Thyroid gland (tissue), 4 donors: ENCODE measurements at regions not wholly inside any gene's neighbourhood (a gene's known extent, or its start where the extent isn't known, plus 50 kb on each side); places are given as distances from the start of the nearest gene placed in this dataset.

Source experiments
- DNase-seq, 2 donors: peaks; one replicate each; pipeline ENCODE4 v3.0.0-alpha.2; 2019
- H3K27ac ChIP-seq, 3 donors: fragments of 200-600 bp; sonication (generic); 1 replicate in 2 of 3; 2 replicates in 1 of 3; pipeline ENCODE4 v1.5.1; 2016 to 2019; ENCODE audit warnings: mild to moderate bottlenecking in 1 of 3, moderate library complexity in 1 of 3
- H3K27me3 ChIP-seq: fragments of 200-600 bp; sonication (generic); one replicate; pipeline ENCODE4 v1.5.1; 2019
- H3K36me3 ChIP-seq, 2 donors: fragments of 200-600 bp; sonication (generic); one replicate each; pipeline ENCODE4 v1.5.1; 2016 to 2019
- H3K4me1 ChIP-seq, 2 donors: fragments of 200-600 bp; sonication (generic); one replicate each; pipeline ENCODE4 v1.5.1; 2017 to 2019
- H3K4me3 ChIP-seq, 3 donors: fragments of 200-600 bp; sonication (generic); replicated peaks in 1 of 3; 1 replicate in 2 of 3; 2 replicates in 1 of 3; pipeline ENCODE4 v1.5.1; 2016; ENCODE audit warnings: mild to moderate bottlenecking in 1 of 3
- H3K9me3 ChIP-seq: fragments of 200-600 bp; sonication (generic); one replicate; pipeline ENCODE4 v1.5.1; 2017
- POLR2A ChIP-seq, 2 donors: fragments of 450-650 bp; IDR thresholded peaks; one replicate each; pipeline ENCODE4 v1.6.1; 2017; ENCODE audit warnings: antibody characterized with exemption in 2 of 2, mild to moderate bottlenecking in 2 of 2, moderate library complexity in 1 of 2
- WGBS, 2 donors: methylation state at CpG; one replicate each; pipeline ENCODE4 v1.1.5; 2017; 5-methylcytosine and 5-hydroxymethylcytosine counted together
- intact Hi-C: fragments of 100-400 bp; cut with DNase I; formaldehyde crosslinking; loops from one replicate; pipeline ENCODE4 v1.15.1; 2023
- TF ChIP-seq, protein P1 (sequence below), 6 experiments: fragments of 200-600 bp in 3 of 6; fragments of 450-650 bp in 3 of 6; sonication (generic) in 3 of 6; IDR thresholded peaks; one replicate each; pipeline ENCODE4 v1.5.1; 2016 to 2019; ENCODE audit warnings: antibody characterized with exemption in 6 of 6, mild to moderate bottlenecking in 2 of 6, inconsistent platforms in 1 of 6, moderate library complexity in 1 of 6

DNA sequence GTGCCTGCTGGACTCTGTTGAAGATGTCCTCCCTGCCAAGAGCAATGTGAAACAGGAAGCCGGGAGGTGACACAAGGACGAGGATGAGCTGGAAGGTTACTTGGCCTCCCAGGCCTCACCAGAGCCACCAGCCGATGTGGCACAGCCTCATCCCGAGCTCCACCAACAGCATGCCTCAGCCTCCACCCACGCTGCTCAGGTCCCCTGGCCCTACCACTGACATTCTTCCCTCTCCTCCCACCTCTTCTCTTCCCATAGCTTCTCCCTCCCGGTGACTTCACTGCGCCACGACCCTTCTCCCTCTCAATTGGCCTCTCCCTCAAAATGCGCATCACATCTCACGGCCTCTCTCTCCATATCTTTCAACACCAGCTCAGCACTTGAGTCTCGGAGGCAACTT is 249.9 kb downstream of the SKAP2 start:
- H3K4me1 ChIP-seq, result no peaks in the 10 kb centered on the region
- no peak overlapping the region for H3K4me3 ChIP-seq
- WGBS, 2 donors, result 85 to 87% methylated on average over 11 of the region's 11 CpGs
- no peaks in the 10 kb centered on the region for H3K9me3 ChIP-seq
- no peak for DNase-seq
- no peaks in the 10 kb centered on the region for H3K27me3 ChIP-seq
- no peak overlapping the region for H3K27ac ChIP-seq
- intact Hi-C loops, result no loop called here
- no peak for TF ChIP-seq POLR2A (IDR thresholded peaks at IDR 0.05)
- TF ChIP-seq, protein P1, sequence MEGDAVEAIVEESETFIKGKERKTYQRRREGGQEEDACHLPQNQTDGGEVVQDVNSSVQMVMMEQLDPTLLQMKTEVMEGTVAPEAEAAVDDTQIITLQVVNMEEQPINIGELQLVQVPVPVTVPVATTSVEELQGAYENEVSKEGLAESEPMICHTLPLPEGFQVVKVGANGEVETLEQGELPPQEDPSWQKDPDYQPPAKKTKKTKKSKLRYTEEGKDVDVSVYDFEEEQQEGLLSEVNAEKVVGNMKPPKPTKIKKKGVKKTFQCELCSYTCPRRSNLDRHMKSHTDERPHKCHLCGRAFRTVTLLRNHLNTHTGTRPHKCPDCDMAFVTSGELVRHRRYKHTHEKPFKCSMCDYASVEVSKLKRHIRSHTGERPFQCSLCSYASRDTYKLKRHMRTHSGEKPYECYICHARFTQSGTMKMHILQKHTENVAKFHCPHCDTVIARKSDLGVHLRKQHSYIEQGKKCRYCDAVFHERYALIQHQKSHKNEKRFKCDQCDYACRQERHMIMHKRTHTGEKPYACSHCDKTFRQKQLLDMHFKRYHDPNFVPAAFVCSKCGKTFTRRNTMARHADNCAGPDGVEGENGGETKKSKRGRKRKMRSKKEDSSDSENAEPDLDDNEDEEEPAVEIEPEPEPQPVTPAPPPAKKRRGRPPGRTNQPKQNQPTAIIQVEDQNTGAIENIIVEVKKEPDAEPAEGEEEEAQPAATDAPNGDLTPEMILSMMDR (IDR thresholded peaks at IDR 0.05), result no peak
- H3K36me3 ChIP-seq, result no peaks in the 10 kb centered on the region

DNA sequence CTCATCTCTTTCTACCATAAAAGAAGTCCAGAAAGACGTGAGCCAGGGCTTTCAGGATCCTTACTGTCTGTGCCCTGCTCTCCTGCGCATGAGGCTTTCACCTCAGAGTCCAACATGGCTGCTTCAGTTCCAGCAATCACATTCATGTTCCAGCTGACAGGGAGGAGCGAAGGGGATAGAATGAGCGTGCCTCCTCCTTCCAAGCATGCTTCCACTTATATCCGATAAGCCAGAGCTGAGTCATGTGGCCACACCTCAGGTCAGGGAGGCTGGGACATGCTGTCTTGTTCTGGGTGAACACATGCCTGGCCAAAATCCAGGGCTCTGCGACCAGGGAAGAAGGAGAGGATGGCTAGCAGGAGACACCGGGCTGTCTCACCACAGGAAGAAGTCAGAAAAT is 248.2 kb downstream of the SKAP2 start:
- no peak overlapping the region for H3K27ac ChIP-seq
- 69 to 72% methylated on average over 7 of the region's 7 CpGs for WGBS, 2 donors
- DNase-seq, result no peak
- H3K4me3 ChIP-seq, result no peak overlapping the region
- intact Hi-C loops, result no loop called here
- TF ChIP-seq, protein P1 (IDR thresholded peaks at IDR 0.05), result no peak
- TF ChIP-seq POLR2A (IDR thresholded peaks at IDR 0.05), result no peak
- no peaks in the 10 kb centered on the region for H3K27me3 ChIP-seq
- no peaks in the 10 kb centered on the region for H3K4me1 ChIP-seq
- no peaks in the 10 kb centered on the region for H3K36me3 ChIP-seq
- no peaks in the 10 kb centered on the region for H3K9me3 ChIP-seq

DNA sequence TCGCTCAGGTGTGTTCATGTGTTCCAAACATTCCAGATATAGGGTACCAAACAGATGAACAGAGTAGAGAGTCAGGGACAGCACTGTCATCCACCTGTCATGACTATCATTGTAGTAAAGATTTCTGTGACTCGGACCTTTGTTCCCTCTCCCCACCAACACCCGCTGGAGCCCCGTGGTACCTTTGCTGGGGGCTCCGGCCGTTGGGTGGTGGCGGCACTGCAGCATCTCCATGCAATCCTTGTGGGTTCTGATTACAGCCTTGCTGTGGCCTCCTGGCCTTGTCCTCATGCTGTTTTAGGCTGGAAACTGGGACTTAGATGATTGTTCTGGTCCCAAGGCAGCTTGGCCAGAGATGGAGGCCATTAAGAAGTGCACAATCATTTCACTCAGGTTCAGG is 247.3 kb downstream of the SKAP2 start:
- intact Hi-C loops, result no loop called here
- Histone ChIP-seq H3K4me1 (no peaks in the 10 kb centered on the region), H3K36me3 (no peaks in the 10 kb centered on the region), H3K27me3 (no peaks in the 10 kb centered on the region), H3K27ac (no peak overlapping the region), H3K9me3 (no peaks in the 10 kb centered on the region), H3K4me3 (no peak overlapping the region)
- WGBS, 2 donors, result 83 to 90% methylated on average over 7 of the region's 7 CpGs
- no peak for DNase-seq
- TF ChIP-seq, protein P1 (IDR thresholded peaks at IDR 0.05), result no peak
- no peak for TF ChIP-seq POLR2A (IDR thresholded peaks at IDR 0.05)
